SK-N-MC (cell line): ENCODE measurements at regions not wholly inside any gene's neighbourhood (a gene's known extent, or its start where the extent isn't known, plus 50 kb on each side); places are given as distances from the start of the nearest gene placed in this dataset.

Experiments used
- EZH2 ChIP-seq: fragments of 200-600 bp; sonication (generic); IDR thresholded peaks from one replicate; pipeline ENCODE4 v1.6.1; 2017; ENCODE audit warnings: antibody characterized with exemption
- FOXP2 ChIP-seq: optimal IDR thresholded peaks from 2 replicates; pipeline ENCODE3; 2011; ENCODE audit warnings: mild to moderate bottlenecking, moderate library complexity; ENCODE audit not compliant: insufficient read depth; ENCODE audit errors: extremely low read length, control extremely low read depth
- POLR2AphosphoS5 ChIP-seq: IDR thresholded peaks from 2 replicates; pipeline ENCODE4 v1.6.1; 2012; ENCODE audit warnings: mild to moderate bottlenecking, low read depth, low read length, borderline replicate concordance

DNA sequence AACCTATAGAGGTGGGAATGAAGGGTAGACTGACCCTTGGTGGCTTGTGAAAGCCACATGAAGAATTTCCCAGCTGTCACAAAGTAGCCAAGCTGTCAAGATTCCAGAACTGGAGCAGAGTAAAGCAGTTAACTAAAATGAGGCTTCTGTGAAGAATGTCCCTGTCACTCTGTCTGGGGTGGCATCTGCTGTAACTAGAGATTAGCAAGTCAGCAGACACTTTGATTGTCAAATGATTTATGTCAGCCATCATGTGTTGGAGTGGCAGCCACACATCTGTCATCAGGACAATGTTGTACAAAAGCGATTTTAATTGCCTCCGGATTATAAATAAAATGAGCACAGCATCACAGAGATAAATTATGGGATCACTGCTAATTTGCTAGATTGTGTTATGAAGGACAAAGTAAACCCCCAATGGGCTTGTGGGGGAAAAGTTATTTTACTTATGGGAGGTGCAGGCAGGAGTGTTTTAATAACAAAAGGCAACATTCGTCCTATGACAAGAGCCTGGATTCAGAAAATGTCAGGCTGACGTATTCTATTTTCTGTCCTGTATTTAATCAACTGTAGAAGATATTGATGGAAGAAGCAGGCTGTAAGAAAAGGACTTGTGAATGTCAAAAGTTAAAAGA is 270.9 kb downstream of the FAM181B start:
- TF ChIP-seq POLR2AphosphoS5 (no peak), EZH2 (no peak), FOXP2 (no peak)
